Subcutaneous abdominal adipose tissue (tissue), 5 donors: ENCODE measurements at regions not wholly inside any gene's neighbourhood (a gene's known extent, or its start where the extent isn't known, plus 50 kb on each side); places are given as distances from the start of the nearest gene placed in this dataset.

Experiments
- H3K27ac ChIP-seq: one replicate; pipeline ENCODE4 v1.7.0; 2013; ENCODE audit warnings: low read depth, mild to moderate bottlenecking, inconsistent platforms, low read length, moderate library complexity
- H3K27me3 ChIP-seq, 5 donors: one replicate each; pipeline ENCODE4 v1.7.0; 2013; ENCODE audit warnings: low read length in 5 of 5, inconsistent platforms in 1 of 5; ENCODE audit not compliant: control insufficient read depth in 5 of 5, insufficient read depth in 4 of 5
- H3K36me3 ChIP-seq, 5 donors: one replicate each; pipeline ENCODE4 v1.7.0; 2013; ENCODE audit warnings: low read length in 5 of 5; ENCODE audit not compliant: control insufficient read depth in 5 of 5, insufficient read depth in 5 of 5
- H3K4me1 ChIP-seq, 5 donors: one replicate each; pipeline ENCODE4 v1.7.0; 2013; ENCODE audit warnings: low read length in 5 of 5, mild to moderate bottlenecking in 3 of 5, moderate library complexity in 1 of 5; ENCODE audit not compliant: control insufficient read depth in 5 of 5, insufficient read depth in 5 of 5
- H3K4me3 ChIP-seq, 5 donors: one replicate each; pipeline ENCODE4 v1.7.0; 2013; ENCODE audit warnings: low read length in 5 of 5, low read depth in 1 of 5
- H3K9ac ChIP-seq, 5 donors: one replicate each; pipeline ENCODE4 v1.7.0; 2013; ENCODE audit warnings: low read length in 5 of 5, mild to moderate bottlenecking in 4 of 5, moderate library complexity in 3 of 5
- H3K9me3 ChIP-seq, 5 donors: one replicate each; pipeline ENCODE4 v1.7.0; 2013; ENCODE audit warnings: low read length in 5 of 5; ENCODE audit not compliant: control insufficient read depth in 5 of 5
- donor health status: healthy.
- donor health status: healthy.
- donor health status: healthy.
- donor health status: healthy.
- donor health status: healthy.

GRCh38 chr11:104583857-104584256 is 314.4 kb downstream of the CASP12 start:
- Histone ChIP-seq H3K9me3 (no peaks in the 10 kb centered on the region), H3K4me3 (peak overlapping the region in 3 of 5 donors; percentile 3 to 56 (median 30)), H3K4me1 (no peaks in the 10 kb centered on the region), H3K27ac (no peak overlapping the region), H3K36me3 (no peaks in the 10 kb centered on the region), H3K9ac (no peak overlapping the region), H3K27me3 (peaks cover 0 to 4% (median 0%) of the 10 kb centered on the region in 5 donors)

GRCh38 chr11:104582431-104582830 is 315.8 kb downstream of the CASP12 start:
- H3K4me3 ChIP-seq, result no peak overlapping the region
- H3K4me1 ChIP-seq, result no peaks in the 10 kb centered on the region
- H3K9me3 ChIP-seq, result peaks cover 0 to 4% (median 0%) of the 10 kb centered on the region in 5 donors
- peaks cover 0 to 4% (median 0%) of the 10 kb centered on the region in 5 donors for H3K27me3 ChIP-seq
- H3K9ac ChIP-seq, result no peak overlapping the region
- no peak overlapping the region for H3K27ac ChIP-seq
- no peaks in the 10 kb centered on the region for H3K36me3 ChIP-seq

- no peak overlapping the region for H3K9ac ChIP-seq
- peaks cover 0 to 4% (median 0%) of the 10 kb centered on the region in 5 donors for H3K27me3 ChIP-seq
- H3K4me1 ChIP-seq, result no peaks in the 10 kb centered on the region
- H3K36me3 ChIP-seq, result no peaks in the 10 kb centered on the region
- no peak overlapping the region for H3K27ac ChIP-seq
- peaks cover 0 to 4% (median 0%) of the 10 kb centered on the region in 5 donors for H3K9me3 ChIP-seq
- no peak overlapping the region for H3K4me3 ChIP-seq
These were observed 316.8 kb downstream of the CASP12 start for GRCh38 chr11:104581246-104581980.

GRCh38 chr11:104573441-104573990 is 324.7 kb downstream of the CASP12 start:
- H3K27me3 ChIP-seq, result no peaks in the 10 kb centered on the region
- no peak overlapping the region for H3K27ac ChIP-seq
- H3K4me1 ChIP-seq, result no peaks in the 10 kb centered on the region
- H3K9me3 ChIP-seq, result peaks cover 0 to 7% (median 3%) of the 10 kb centered on the region in 5 donors
- no peak overlapping the region for H3K9ac ChIP-seq
- no peak overlapping the region for H3K4me3 ChIP-seq
- no peaks in the 10 kb centered on the region for H3K36me3 ChIP-seq

- Histone ChIP-seq H3K9me3 (peaks cover 0 to 3% (median 0%) of the 10 kb centered on the region in 5 donors), H3K4me3 (no peak overlapping the region), H3K9ac (no peak overlapping the region)
These were observed 326.0 kb downstream of the CASP12 start for GRCh38 chr11:104572279-104572678.

GRCh38 chr11:104570078-104570701 is 328.1 kb downstream of the CASP12 start:
- Histone ChIP-seq H3K9me3 (peaks cover 0 to 6% (median 0%) of the 10 kb centered on the region in 5 donors), H3K4me1 (no peaks in the 10 kb centered on the region), H3K36me3 (no peaks in the 10 kb centered on the region), H3K9ac (no peak overlapping the region), H3K4me3 (no peak overlapping the region), H3K27me3 (no peaks in the 10 kb centered on the region), H3K27ac (no peak overlapping the region)

More at GRCh38 chr11:104572279-104572678, 326.0 kb downstream of the CASP12 start:
- Histone ChIP-seq H3K36me3 (no peaks in the 10 kb centered on the region), H3K27me3 (no peaks in the 10 kb centered on the region), H3K27ac (no peak overlapping the region), H3K4me1 (no peaks in the 10 kb centered on the region)

- Histone ChIP-seq H3K27ac (no peak overlapping the region), H3K9ac (no peak overlapping the region), H3K4me3 (no peak overlapping the region), H3K27me3 (no peaks in the 10 kb centered on the region), H3K4me1 (no peaks in the 10 kb centered on the region), H3K36me3 (no peaks in the 10 kb centered on the region), H3K9me3 (peaks cover 0 to 3% (median 0%) of the 10 kb centered on the region in 5 donors)
These were observed 332.7 kb downstream of the CASP12 start for GRCh38 chr11:104565583-104565961.

- H3K9me3 ChIP-seq, result peaks cover 0 to 3% (median 0%) of the 10 kb centered on the region in 5 donors
- H3K9ac ChIP-seq, result no peak overlapping the region
- no peak overlapping the region for H3K27ac ChIP-seq
- no peak overlapping the region for H3K4me3 ChIP-seq
- no peaks in the 10 kb centered on the region for H3K27me3 ChIP-seq
- H3K4me1 ChIP-seq, result no peaks in the 10 kb centered on the region
- no peaks in the 10 kb centered on the region for H3K36me3 ChIP-seq
These were observed 333.2 kb downstream of the CASP12 start for GRCh38 chr11:104564921-104565582.

GRCh38 chr11:104556606-104557301 is 341.5 kb downstream of the CASP12 start:
- no peaks in the 10 kb centered on the region for H3K36me3 ChIP-seq
- no peaks in the 10 kb centered on the region for H3K4me1 ChIP-seq
- no peak overlapping the region for H3K9ac ChIP-seq
- no peak overlapping the region for H3K4me3 ChIP-seq
- H3K27ac ChIP-seq, result no peak overlapping the region
- no peaks in the 10 kb centered on the region for H3K9me3 ChIP-seq
- H3K27me3 ChIP-seq, result no peaks in the 10 kb centered on the region
